WTC11 (cell line): ENCODE measurements at regions not wholly inside any gene's neighbourhood (a gene's known extent, or its start where the extent isn't known, plus 50 kb on each side); places are given as distances from the start of the nearest gene placed in this dataset.

Experiments used
- MAX ChIP-seq: sonication (generic); formaldehyde crosslinking; IDR thresholded peaks from 2 replicates; pipeline ENCODE4 v1.8.0; 2022; ENCODE audit warnings: mild to moderate bottlenecking, missing genetic modification reagents
- NFATC4 ChIP-seq: fragments of 250-450 bp; sonication (Bioruptor Pico); IDR thresholded peaks from 2 replicates; pipeline ENCODE4 v1.9.0; 2021; ENCODE audit warnings: mild to moderate bottlenecking
- NR1H2 ChIP-seq: sonication (generic); formaldehyde crosslinking; IDR thresholded peaks from 2 replicates; pipeline ENCODE4 v1.9.0; 2021; ENCODE audit warnings: mild to moderate bottlenecking, moderate library complexity, missing genetic modification reagents
- SP1 ChIP-seq: sonication (generic); formaldehyde crosslinking; conservative IDR thresholded peaks from 2 replicates; pipeline ENCODE4 v1.8.1; 2022; ENCODE audit warnings: missing genetic modification reagents
- TCF7 ChIP-seq: sonication (generic); formaldehyde crosslinking; IDR thresholded peaks from 2 replicates; pipeline ENCODE4 v1.8.0; 2022; ENCODE audit warnings: mild to moderate bottlenecking, low read depth, missing genetic modification reagents, moderate library complexity
- ZBTB21 ChIP-seq: sonication (generic); formaldehyde crosslinking; IDR thresholded peaks from 2 replicates; pipeline ENCODE4 v1.8.1; 2023; ENCODE audit warnings: mild to moderate bottlenecking, missing genetic modification reagents, borderline replicate concordance
- ZNF121 ChIP-seq: sonication (generic); formaldehyde crosslinking; IDR thresholded peaks from 2 replicates; pipeline ENCODE4 v1.8.0; 2023; ENCODE audit warnings: missing genetic modification reagents
- TF ChIP-seq, protein P1 (sequence below): fragments of 200-600 bp; IDR thresholded peaks from 2 replicates; pipeline ENCODE4 v1.8.0; 2022; ENCODE audit warnings: antibody characterized with exemption

GRCh38 chr2:126966601-126967000 is 67.9 kb downstream of the TEX51 start:
- TF ChIP-seq NR1H2 (CRISPR knock-in tag) (no peak), SP1 (no peak), TCF7 (CRISPR knock-in tag) (no peak), MAX (CRISPR knock-in tag) (no peak), ZBTB21 (CRISPR knock-in tag) (no peak), NFATC4 (no peak), ZNF121 (CRISPR knock-in tag) (no peak)
- TF ChIP-seq, protein P1, sequence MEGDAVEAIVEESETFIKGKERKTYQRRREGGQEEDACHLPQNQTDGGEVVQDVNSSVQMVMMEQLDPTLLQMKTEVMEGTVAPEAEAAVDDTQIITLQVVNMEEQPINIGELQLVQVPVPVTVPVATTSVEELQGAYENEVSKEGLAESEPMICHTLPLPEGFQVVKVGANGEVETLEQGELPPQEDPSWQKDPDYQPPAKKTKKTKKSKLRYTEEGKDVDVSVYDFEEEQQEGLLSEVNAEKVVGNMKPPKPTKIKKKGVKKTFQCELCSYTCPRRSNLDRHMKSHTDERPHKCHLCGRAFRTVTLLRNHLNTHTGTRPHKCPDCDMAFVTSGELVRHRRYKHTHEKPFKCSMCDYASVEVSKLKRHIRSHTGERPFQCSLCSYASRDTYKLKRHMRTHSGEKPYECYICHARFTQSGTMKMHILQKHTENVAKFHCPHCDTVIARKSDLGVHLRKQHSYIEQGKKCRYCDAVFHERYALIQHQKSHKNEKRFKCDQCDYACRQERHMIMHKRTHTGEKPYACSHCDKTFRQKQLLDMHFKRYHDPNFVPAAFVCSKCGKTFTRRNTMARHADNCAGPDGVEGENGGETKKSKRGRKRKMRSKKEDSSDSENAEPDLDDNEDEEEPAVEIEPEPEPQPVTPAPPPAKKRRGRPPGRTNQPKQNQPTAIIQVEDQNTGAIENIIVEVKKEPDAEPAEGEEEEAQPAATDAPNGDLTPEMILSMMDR = no peak
